HG03103 (cell line): ENCODE measurements at regions not wholly inside any gene's neighbourhood (a gene's known extent, or its start where the extent isn't known, plus 50 kb on each side); places are given as distances from the start of the nearest gene placed in this dataset.

ENCODE experiments used
- ATAC-seq: cut with Tn5 transposase; IDR thresholded peaks from one replicate; pipeline ENCODE4 v1.9.1; 2021; ENCODE audit warnings: low read depth; ENCODE audit not compliant: unreplicated experiment

GRCh38 chr4:17339376-17339775, 172.5 kb downstream of the QDPR start:
- ATAC-seq: no peak

- no peak for ATAC-seq
Measured at GRCh38 chr4:17336986-17337385, 174.9 kb downstream of the QDPR start.

GRCh38 chr4:17336524-17336961, 175.3 kb downstream of the QDPR start:
- ATAC-seq: no peak

- no peak for ATAC-seq
Measured at GRCh38 chr4:17336069-17336468, 175.8 kb downstream of the QDPR start.

- ATAC-seq: no peak
Measured at GRCh38 chr4:17335371-17335770, 176.5 kb downstream of the QDPR start.

GRCh38 chr4:17332478-17332877, 179.4 kb downstream of the QDPR start:
- no peak for ATAC-seq

GRCh38 chr4:17329046-17329445, 182.8 kb downstream of the QDPR start:
- no peak for ATAC-seq

GRCh38 chr4:17328141-17328815, 183.6 kb downstream of the QDPR start:
- no peak for ATAC-seq

- ATAC-seq: no peak
Measured at GRCh38 chr4:17327591-17327990, 184.3 kb downstream of the QDPR start.

GRCh38 chr4:17326756-17327155, 185.1 kb downstream of the QDPR start:
- no peak for ATAC-seq

- ATAC-seq: no peak
Measured at GRCh38 chr4:17325098-17325497, 186.8 kb downstream of the QDPR start.

GRCh38 chr4:17324386-17324830, 187.5 kb downstream of the QDPR start:
- no peak for ATAC-seq

- no peak for ATAC-seq
Measured at GRCh38 chr4:17323554-17324385, 188.1 kb downstream of the QDPR start.

- no peak for ATAC-seq
Measured at GRCh38 chr4:17322514-17322913, 189.4 kb downstream of the QDPR start.

- no peak for ATAC-seq
Measured at GRCh38 chr4:17320046-17320445, 191.8 kb downstream of the QDPR start.

- no peak for ATAC-seq
Measured at GRCh38 chr4:17317526-17317925, 194.4 kb downstream of the QDPR start.

- no peak for ATAC-seq
Measured at GRCh38 chr4:17316566-17316965, 195.3 kb downstream of the QDPR start.

- no peak for ATAC-seq
Measured at GRCh38 chr4:17315459-17315858, 196.4 kb downstream of the QDPR start.

- ATAC-seq: no peak
Measured at GRCh38 chr4:17313194-17313593, 198.7 kb downstream of the QDPR start.

- ATAC-seq: no peak
Measured at GRCh38 chr4:17310269-17310652, 201.6 kb downstream of the QDPR start.

GRCh38 chr4:17309567-17310268, 202.2 kb downstream of the QDPR start:
- ATAC-seq: no peak
